ENCODE measurements at regions not wholly inside any gene's neighbourhood (a gene's known extent, or its start where the extent isn't known, plus 50 kb on each side); places are given as distances from the start of the nearest gene placed in this dataset.

DNA sequence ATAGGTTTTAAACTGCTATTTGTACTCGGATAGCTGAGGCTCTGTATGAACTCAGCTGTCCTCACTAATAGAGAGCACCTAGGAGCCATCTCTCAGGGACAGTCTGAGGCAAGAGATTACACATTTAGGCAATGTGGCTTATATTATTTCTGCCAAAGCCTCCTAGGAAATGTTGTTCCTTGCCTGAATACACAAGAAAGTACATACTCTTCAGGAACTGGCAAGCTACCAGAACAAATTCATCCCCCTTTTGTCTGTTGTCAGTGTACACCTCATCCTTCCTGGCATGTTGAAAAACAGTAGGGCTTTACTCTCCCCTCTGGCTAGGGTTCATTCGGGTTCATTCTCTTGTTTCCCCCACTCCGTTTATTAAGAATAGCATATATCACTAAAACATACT lies 615.9 kb upstream of the FAT3 start:
- no peak for TF ChIP-seq POLR2A (IDR thresholded peaks at IDR 0.05)
- TF ChIP-seq, protein P1, sequence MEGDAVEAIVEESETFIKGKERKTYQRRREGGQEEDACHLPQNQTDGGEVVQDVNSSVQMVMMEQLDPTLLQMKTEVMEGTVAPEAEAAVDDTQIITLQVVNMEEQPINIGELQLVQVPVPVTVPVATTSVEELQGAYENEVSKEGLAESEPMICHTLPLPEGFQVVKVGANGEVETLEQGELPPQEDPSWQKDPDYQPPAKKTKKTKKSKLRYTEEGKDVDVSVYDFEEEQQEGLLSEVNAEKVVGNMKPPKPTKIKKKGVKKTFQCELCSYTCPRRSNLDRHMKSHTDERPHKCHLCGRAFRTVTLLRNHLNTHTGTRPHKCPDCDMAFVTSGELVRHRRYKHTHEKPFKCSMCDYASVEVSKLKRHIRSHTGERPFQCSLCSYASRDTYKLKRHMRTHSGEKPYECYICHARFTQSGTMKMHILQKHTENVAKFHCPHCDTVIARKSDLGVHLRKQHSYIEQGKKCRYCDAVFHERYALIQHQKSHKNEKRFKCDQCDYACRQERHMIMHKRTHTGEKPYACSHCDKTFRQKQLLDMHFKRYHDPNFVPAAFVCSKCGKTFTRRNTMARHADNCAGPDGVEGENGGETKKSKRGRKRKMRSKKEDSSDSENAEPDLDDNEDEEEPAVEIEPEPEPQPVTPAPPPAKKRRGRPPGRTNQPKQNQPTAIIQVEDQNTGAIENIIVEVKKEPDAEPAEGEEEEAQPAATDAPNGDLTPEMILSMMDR (IDR thresholded peaks at IDR 0.05) = no peak
